HEK293T (cell line): ENCODE measurements at regions not wholly inside any gene's neighbourhood (a gene's known extent, or its start where the extent isn't known, plus 50 kb on each side); places are given as distances from the start of the nearest gene placed in this dataset.

Experiments used
- HDGF ChIP-seq: fragments of 450-650 bp; IDR thresholded peaks from 2 replicates; pipeline ENCODE4 v1.6.1; 2017; ENCODE audit warnings: antibody characterized with exemption, borderline replicate concordance
- LEF1 ChIP-seq: fragments of 450-650 bp; IDR thresholded peaks from 2 replicates; pipeline ENCODE4 v1.6.1; 2017; ENCODE audit warnings: mild to moderate bottlenecking, borderline replicate concordance
- SUZ12 ChIP-seq: fragments of 450-650 bp; IDR thresholded peaks from 2 replicates; pipeline ENCODE4 v1.6.1; 2016; ENCODE audit warnings: mild to moderate bottlenecking
- TARDBP ChIP-seq: fragments of 450-650 bp; IDR thresholded peaks from 2 replicates; pipeline ENCODE4 v1.6.1; 2016
- ZNF384 ChIP-seq: fragments of 450-650 bp; IDR thresholded peaks from 2 replicates; pipeline ENCODE4 v1.6.1; 2016

- TF ChIP-seq HDGF (no peak), ZNF384 (no peak), SUZ12 (no peak), TARDBP (no peak), LEF1 (no peak)
These were observed 188.5 kb upstream of the SLC24A5 start for GRCh38 chr15:47932261-47932660.
